NT2/D1 (cell line): ENCODE measurements at regions not wholly inside any gene's neighbourhood (a gene's known extent, or its start where the extent isn't known, plus 50 kb on each side); places are given as distances from the start of the nearest gene placed in this dataset.

ENCODE experiments used
- SUZ12 ChIP-seq: IDR thresholded peaks from 2 replicates; pipeline ENCODE4 v1.6.1; 2011; ENCODE audit not compliant: insufficient read length, insufficient read depth; ENCODE audit errors: extremely low read depth
- YY1 ChIP-seq: IDR thresholded peaks from 2 replicates; pipeline ENCODE4 v1.6.1; 2011; ENCODE audit not compliant: insufficient read length, insufficient read depth
- ZNF274 ChIP-seq: IDR thresholded peaks from 2 replicates; pipeline ENCODE4 v1.6.1; 2011; ENCODE audit warnings: mild to moderate bottlenecking, low read depth, low read length

- TF ChIP-seq YY1 (no peak), ZNF274 (no peak), SUZ12 (no peak)
Measured at GRCh38 chr10:62866451-62866850, 50.3 kb upstream of the EGR2 start.
